Small intestine (tissue), 7 donors: ENCODE measurements at regions not wholly inside any gene's neighbourhood (a gene's known extent, or its start where the extent isn't known, plus 50 kb on each side); places are given as distances from the start of the nearest gene placed in this dataset.

ENCODE experiments used
- DNase-seq, 2 donors: peaks; one replicate each; pipeline versions ENCODE4 v3.0.0 to v3.0.0-alpha.2; 2013
- FAIRE-seq: peaks from 2 replicates; lab custom pipeline; 2012; peaks lifted over from hg19 to GRCh38; lab: Jason Lieb, UNC
- H3K27ac ChIP-seq, 3 donors: one replicate each; pipeline ENCODE4 v1.5.1; 2013; ENCODE audit warnings: low read length in 2 of 3, mild to moderate bottlenecking in 2 of 3, control low read depth in 1 of 3, inconsistent platforms in 1 of 3, low read depth in 1 of 3, moderate library complexity in 1 of 3
- H3K27me3 ChIP-seq, 3 donors: one replicate each; pipeline ENCODE4 v1.6.1; 2013; ENCODE audit warnings: low read length in 3 of 3, inconsistent platforms in 1 of 3; ENCODE audit not compliant: control insufficient read depth in 3 of 3, insufficient read depth in 3 of 3
- H3K36me3 ChIP-seq, 3 donors: one replicate each; pipeline ENCODE4 v1.6.1; 2013; ENCODE audit warnings: low read length in 3 of 3, inconsistent platforms in 1 of 3, low read depth in 1 of 3, mild to moderate bottlenecking in 1 of 3, moderate library complexity in 1 of 3; ENCODE audit not compliant: control insufficient read depth in 3 of 3, insufficient read depth in 2 of 3
- H3K4me1 ChIP-seq, 3 donors: one replicate each; pipeline ENCODE4 v1.6.1; 2013; ENCODE audit warnings: low read length in 2 of 3, inconsistent platforms in 1 of 3, low read depth in 1 of 3, mild to moderate bottlenecking in 1 of 3, moderate library complexity in 1 of 3; ENCODE audit not compliant: control insufficient read depth in 3 of 3, insufficient read depth in 2 of 3
- H3K4me3 ChIP-seq, 3 donors: one replicate each; pipeline ENCODE4 v1.5.1; 2013; ENCODE audit warnings: low read length in 3 of 3, control low read depth in 1 of 3, inconsistent platforms in 1 of 3, low read depth in 1 of 3, mild to moderate bottlenecking in 1 of 3, moderate library complexity in 1 of 3
- H3K9me3 ChIP-seq, 2 donors: one replicate each; pipeline ENCODE4 v1.6.1; 2013; ENCODE audit warnings: low read depth in 1 of 2, low read length in 1 of 2; ENCODE audit not compliant: control insufficient read depth in 2 of 2, insufficient read depth in 1 of 2
- WGBS, 3 donors: extraction: QIAGEN DNeasy Blood & Tissue Kit; methylation state at CpG; one replicate each; pipeline ENCODE4 v1.1.7; 2013; 5-methylcytosine and 5-hydroxymethylcytosine counted together
- donor health status: healthy with polysubstance abuse.
- donor health status: control.
- donor health status: control.
- donor health status: Bipolar disorder and iron deficiency.
- donor health status: healthy.

GRCh38 chr3:18652781-18653180 lies 227.6 kb upstream of the SATB1 start:
- H3K27ac ChIP-seq = no peak overlapping the region
- FAIRE-seq (no peak), DNase-seq (no peak)
- H3K27me3 ChIP-seq = no peaks in the 10 kb centered on the region
- H3K36me3 ChIP-seq = no peaks in the 10 kb centered on the region
- no peaks in the 10 kb centered on the region for H3K9me3 ChIP-seq
- H3K4me3 ChIP-seq = no peak overlapping the region
- 86 to 94% (median 89%) methylated on average over 3 of the region's 3 CpGs for WGBS, 3 donors
- H3K4me1 ChIP-seq = no peaks in the 10 kb centered on the region

DNA sequence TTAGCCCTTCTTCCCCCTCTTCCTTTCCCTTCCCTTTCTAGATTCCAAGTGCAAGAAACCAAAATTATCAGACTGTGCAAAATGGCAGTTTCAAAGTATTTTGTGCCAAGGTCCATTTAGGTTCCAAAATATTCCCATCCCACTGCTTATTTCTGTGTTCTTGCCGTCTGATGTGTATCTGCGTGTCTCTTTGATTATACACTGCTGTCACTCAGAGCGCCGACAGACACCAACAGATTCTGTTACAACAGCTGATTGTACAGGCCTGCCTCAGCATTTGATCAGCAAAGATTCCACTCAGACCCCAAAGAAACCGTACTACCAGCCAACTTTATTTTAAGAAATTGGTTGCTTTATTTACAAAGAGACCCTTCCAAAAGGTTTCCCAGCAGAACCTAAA lies 225.6 kb upstream of the SATB1 start:
- no peak for DNase-seq
- no peaks in the 10 kb centered on the region for H3K4me1 ChIP-seq
- H3K27ac ChIP-seq = no peak overlapping the region
- no peaks in the 10 kb centered on the region for H3K27me3 ChIP-seq
- no peaks in the 10 kb centered on the region for H3K9me3 ChIP-seq
- 77 to 94% (median 89%) methylated on average over 5 of the region's 5 CpGs for WGBS, 3 donors
- no peak for FAIRE-seq
- H3K4me3 ChIP-seq = no peak overlapping the region
- H3K36me3 ChIP-seq = no peaks in the 10 kb centered on the region

DNA sequence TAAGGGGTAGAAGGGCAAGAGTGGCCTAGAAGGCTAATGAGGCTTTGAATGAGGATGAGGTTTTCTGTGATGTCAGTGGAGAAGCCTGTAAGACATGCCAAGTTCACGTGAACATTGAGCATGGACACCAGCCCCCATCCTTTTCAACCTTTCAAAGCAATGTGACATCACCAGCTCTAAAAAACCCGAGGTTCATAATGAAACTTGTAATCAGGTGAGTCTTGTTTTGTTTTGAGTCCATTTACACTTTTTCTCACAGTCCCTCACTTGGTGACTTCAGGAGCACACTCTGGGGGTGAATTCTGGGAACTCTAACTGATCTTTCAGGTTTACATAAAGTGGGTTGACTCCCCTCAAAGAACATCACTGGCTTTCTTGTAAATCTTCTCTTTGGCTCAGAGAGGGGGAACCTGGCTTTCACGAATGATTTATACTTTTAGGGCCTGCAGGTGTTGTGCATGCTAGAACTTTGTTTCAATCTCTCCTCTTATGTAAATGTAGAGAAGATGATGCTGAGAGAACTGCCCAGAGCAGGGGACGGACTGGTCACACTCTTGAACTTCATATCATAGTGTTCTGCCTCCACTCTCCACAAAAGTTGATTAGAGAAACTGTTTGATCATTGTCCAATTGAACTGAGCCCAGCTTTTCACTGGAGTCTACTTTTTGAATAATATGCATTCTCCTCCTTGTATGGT lies 224.7 kb upstream of the SATB1 start:
- FAIRE-seq (no peak), DNase-seq (no peak)
- no peaks in the 10 kb centered on the region for H3K4me1 ChIP-seq
- no peaks in the 10 kb centered on the region for H3K27me3 ChIP-seq
- no peak overlapping the region for H3K27ac ChIP-seq
- 46 to 55% (median 53%) methylated on average over 4 of the region's 4 CpGs for WGBS, 3 donors
- no peak overlapping the region for H3K4me3 ChIP-seq
- no peaks in the 10 kb centered on the region for H3K36me3 ChIP-seq
- no peaks in the 10 kb centered on the region for H3K9me3 ChIP-seq

- no peak overlapping the region for H3K27ac ChIP-seq
- 5 to 55% (median 13%) methylated on average over 1 of the region's 1 CpG for WGBS, 3 donors
Observed at GRCh38 chr3:18648868-18649462, 223.8 kb upstream of the SATB1 start.

GRCh38 chr3:18648159-18648558 lies 223.0 kb upstream of the SATB1 start:
- Histone ChIP-seq H3K27me3 (no peaks in the 10 kb centered on the region), H3K4me3 (no peak overlapping the region), H3K36me3 (no peaks in the 10 kb centered on the region), H3K4me1 (no peaks in the 10 kb centered on the region), H3K9me3 (no peaks in the 10 kb centered on the region), H3K27ac (no peak overlapping the region)
- 76 to 94% (median 78%) methylated on average over 2 of the region's 2 CpGs for WGBS, 3 donors
- no peak for DNase-seq
- no peak for FAIRE-seq

More at GRCh38 chr3:18648868-18649462, 223.8 kb upstream of the SATB1 start:
- H3K4me1 ChIP-seq = no peaks in the 10 kb centered on the region
- no peak for FAIRE-seq
- no peak for DNase-seq
- H3K4me3 ChIP-seq = no peak overlapping the region
- no peaks in the 10 kb centered on the region for H3K27me3 ChIP-seq
- H3K36me3 ChIP-seq = no peaks in the 10 kb centered on the region
- no peaks in the 10 kb centered on the region for H3K9me3 ChIP-seq

GRCh38 chr3:18645619-18646018 lies 220.5 kb upstream of the SATB1 start:
- H3K36me3 ChIP-seq = no peaks in the 10 kb centered on the region
- no peaks in the 10 kb centered on the region for H3K9me3 ChIP-seq
- no peak overlapping the region for H3K27ac ChIP-seq
- DNase-seq = no peak
- no peak for FAIRE-seq
- no peaks in the 10 kb centered on the region for H3K4me1 ChIP-seq
- no peak overlapping the region for H3K4me3 ChIP-seq
- no peaks in the 10 kb centered on the region for H3K27me3 ChIP-seq
- 73 to 79% (median 74%) methylated on average over 2 of the region's 2 CpGs for WGBS, 3 donors

- H3K4me1 ChIP-seq = no peaks in the 10 kb centered on the region
- 79 to 87% (median 82%) methylated on average over 3 of the region's 3 CpGs for WGBS, 3 donors
- no peak overlapping the region for H3K27ac ChIP-seq
- H3K4me3 ChIP-seq = no peak overlapping the region
- H3K36me3 ChIP-seq = no peaks in the 10 kb centered on the region
- no peaks in the 10 kb centered on the region for H3K9me3 ChIP-seq
- no peak for FAIRE-seq
- no peaks in the 10 kb centered on the region for H3K27me3 ChIP-seq
- no peak for DNase-seq
Observed at GRCh38 chr3:18643281-18643680, 218.1 kb upstream of the SATB1 start.

- FAIRE-seq (no peak), DNase-seq (no peak)
- H3K27me3 ChIP-seq = no peaks in the 10 kb centered on the region
- H3K4me3 ChIP-seq = no peak overlapping the region
- H3K4me1 ChIP-seq = no peaks in the 10 kb centered on the region
- H3K9me3 ChIP-seq = no peaks in the 10 kb centered on the region
- H3K36me3 ChIP-seq = no peaks in the 10 kb centered on the region
- WGBS, 3 donors = 82 to 90% (median 82%) methylated on average over 3 of the region's 3 CpGs
- H3K27ac ChIP-seq = no peak overlapping the region
Observed at GRCh38 chr3:18641916-18642315, 216.8 kb upstream of the SATB1 start.
